HCT116 (cell line): ENCODE measurements at regions not wholly inside any gene's neighbourhood (a gene's known extent, or its start where the extent isn't known, plus 50 kb on each side); places are given as distances from the start of the nearest gene placed in this dataset.

Experiments
- ATAC-seq: fragments of 200-7000 bp; cut with Tn5 transposase; 2 replicates; pipeline ENCODE4 v1.9.1; 2020; ENCODE audit warnings: mild to moderate bottlenecking, moderate library complexity
- BruUV-seq: library from RNA; stranded (reverse); fragments of 400-500 nt; replicated peaks from 2 replicates; lab custom pipeline; 2021; lab: Mats Ljungman, UMichigan
- CTCF ChIA-PET: fragments of 300-600 bp; sonication (Branson Sonifier 250); formaldehyde crosslinking; loops from one replicate; lab custom pipeline; 2021; ENCODE audit warnings: antibody characterized with exemption; lab: Charles Lee
- POLR2A ChIA-PET: fragments of 300-600, 350-600 bp; sonication (Branson Sonifier 250); formaldehyde crosslinking; loops from one replicate; lab custom pipeline; 2021; ENCODE audit warnings: antibody characterized with exemption; lab: Charles Lee
- RAD21 ChIA-PET, 2 experiments: fragments of 300-600 bp; sonication (Branson Sonifier 250); formaldehyde crosslinking; loops; one replicate each; lab custom pipeline; 2023; ENCODE audit warnings: low total read pairs in 2 of 2; ENCODE audit not compliant: uncharacterized antibody in 2 of 2, unreplicated experiment in 2 of 2, low non-redundant PET in 1 of 2; lab: Charles Lee
- DNase-seq: peaks from one replicate; pipeline ENCODE4 v3.0.0-alpha.2; 2010; ENCODE audit warnings: low read depth, low spot score
- H2AFZ ChIP-seq: fragments of 200-600 bp; shearing (Covaris generic), sonication (generic); 2 replicates; pipeline ENCODE4 v1.6.1; 2017; ENCODE audit warnings: low read depth, mixed run types, mixed read lengths, antibody characterized with exemption, low read length; ENCODE audit not compliant: poor library complexity, severe bottlenecking
- H3K27ac ChIP-seq: 2 replicates; pipeline ENCODE4 v1.5.1; 2012; ENCODE audit warnings: low read depth, low read length
- H3K27me3 ChIP-seq: fragments of 200-600 bp; sonication (generic); 2 replicates; pipeline ENCODE4 v1.6.1; 2016; ENCODE audit warnings: mixed run types, low read length, mixed read lengths; ENCODE audit not compliant: insufficient read depth
- H3K36me3 ChIP-seq, 2 experiments: fragments of 200-500 bp in 1 of 2; fragments of 200-600 bp in 1 of 2; sonication (Bioruptor generic) in 1 of 2; sonication (generic) in 1 of 2; 2 replicates each; pipeline versions ENCODE4 v1.5.1 to v1.6.1; 2014 to 2016; ENCODE audit warnings: low read length in 2 of 2, inconsistent platforms in 1 of 2, mixed read lengths in 1 of 2, mixed run types in 1 of 2; ENCODE audit not compliant: insufficient read depth in 2 of 2, control insufficient read depth in 1 of 2
- H3K4me1 ChIP-seq, 2 experiments: fragments of 200-600 bp in 1 of 2; sonication (generic) in 1 of 2; 2 replicates each; pipeline versions ENCODE4 v1.5.1 to v1.6.1; 2012 to 2017; ENCODE audit warnings: low read length in 2 of 2, inconsistent platforms in 1 of 2, mild to moderate bottlenecking in 1 of 2, mixed read lengths in 1 of 2, mixed run types in 1 of 2, moderate library complexity in 1 of 2; ENCODE audit not compliant: insufficient read depth in 2 of 2, control insufficient read depth in 1 of 2
- H3K4me2 ChIP-seq: fragments of 200-600 bp; sonication (generic); 2 replicates; pipeline ENCODE4 v1.6.1; 2017; ENCODE audit warnings: mixed run types, low read length, mixed read lengths
- H3K4me3 ChIP-seq, 2 experiments: fragments of 200-600 bp in 1 of 2; sonication (generic) in 1 of 2; replicated peaks in 1 of 2; 2 replicates each; pipeline ENCODE4 v1.5.1; 2011 to 2016; ENCODE audit warnings: low read length in 2 of 2, control low read depth in 1 of 2, low read depth in 1 of 2, mild to moderate bottlenecking in 1 of 2, mixed read lengths in 1 of 2, mixed run types in 1 of 2
- H3K79me2 ChIP-seq: fragments of 200-600 bp; sonication (generic); 2 replicates; pipeline ENCODE4 v1.6.1; 2017; ENCODE audit warnings: mild to moderate bottlenecking, mixed run types, low read length, moderate library complexity, mixed read lengths; ENCODE audit not compliant: insufficient read depth
- H3K9ac ChIP-seq: fragments of 200-600 bp; sonication (generic); 2 replicates; pipeline ENCODE4 v1.6.1; 2016; ENCODE audit warnings: low read length, mixed read lengths
- H3K9me2 ChIP-seq: fragments of 200-600 bp; sonication (generic), shearing (Covaris generic); 2 replicates; pipeline ENCODE4 v1.6.1; 2017; ENCODE audit warnings: mixed run types, mild to moderate bottlenecking, moderate library complexity; ENCODE audit not compliant: insufficient read depth
- H3K9me3 ChIP-seq, 2 experiments: fragments of 200-500 bp in 1 of 2; fragments of 200-600 bp in 1 of 2; sonication (Bioruptor generic) in 1 of 2; sonication (generic) in 1 of 2; 2 replicates each; pipeline ENCODE4 v1.6.1; 2014 to 2017; ENCODE audit warnings: low read length in 2 of 2, mixed read lengths in 2 of 2, inconsistent platforms in 1 of 2, low read depth in 1 of 2, mild to moderate bottlenecking in 1 of 2, mixed run types in 1 of 2, moderate library complexity in 1 of 2; ENCODE audit not compliant: control insufficient read depth in 1 of 2, insufficient read depth in 1 of 2
- H4K20me1 ChIP-seq: fragments of 200-600 bp; sonication (generic), shearing (Covaris generic); 2 replicates; pipeline ENCODE4 v1.6.1; 2017; ENCODE audit warnings: mixed run types, mild to moderate bottlenecking, moderate library complexity; ENCODE audit not compliant: insufficient read depth
- ATF3 ChIP-seq: IDR thresholded peaks from 2 replicates; pipeline ENCODE4 v1.6.1; 2012
- CBX3 ChIP-seq: IDR thresholded peaks from 2 replicates; pipeline ENCODE4 v1.6.1; 2012; ENCODE audit warnings: low read depth
- CEBPB ChIP-seq: IDR thresholded peaks from 2 replicates; pipeline ENCODE4 v1.6.1; 2012; ENCODE audit warnings: low read depth
- EZH2 ChIP-seq: fragments of 200-600 bp; sonication (generic); IDR thresholded peaks from 2 replicates; pipeline ENCODE4 v1.6.1; 2017; ENCODE audit warnings: antibody characterized with exemption, mixed run types
- EZH2phosphoT487 ChIP-seq: fragments of 200-600 bp; IDR thresholded peaks from 2 replicates; pipeline ENCODE4 v1.6.1; 2018; ENCODE audit warnings: antibody characterized with exemption, borderline replicate concordance
- FOSL1 ChIP-seq: IDR thresholded peaks from 2 replicates; pipeline ENCODE4 v1.6.1; 2012; ENCODE audit warnings: low read depth
- MAX ChIP-seq: IDR thresholded peaks from 2 replicates; pipeline ENCODE4 v1.6.1; 2012
- POLR2A ChIP-seq: IDR thresholded peaks from 2 replicates; pipeline ENCODE4 v1.7.0; 2011; ENCODE audit warnings: borderline replicate concordance; ENCODE audit not compliant: insufficient read depth, insufficient read length; ENCODE audit errors: extremely low read depth
- POLR2AphosphoS5 ChIP-seq: IDR thresholded peaks from 2 replicates; pipeline ENCODE4 v1.6.1; 2011; ENCODE audit warnings: mild to moderate bottlenecking, low read depth, low read length, moderate library complexity
- RAD21 ChIP-seq: IDR thresholded peaks from 2 replicates; pipeline ENCODE4 v1.6.1; 2012; ENCODE audit warnings: low read depth, mild to moderate bottlenecking
- REST ChIP-seq: IDR thresholded peaks from 2 replicates; pipeline ENCODE4 v1.6.1; 2012; ENCODE audit warnings: low read depth
- SRF ChIP-seq: IDR thresholded peaks from 2 replicates; pipeline ENCODE4 v1.6.1; 2012; ENCODE audit warnings: low read depth
- TCF7L2 ChIP-seq: IDR thresholded peaks from 2 replicates; pipeline ENCODE4 v1.7.0; 2011; ENCODE audit warnings: borderline replicate concordance, inconsistent platforms; ENCODE audit not compliant: insufficient read depth, insufficient read length; ENCODE audit errors: extremely low read depth
- ZBTB33 ChIP-seq: IDR thresholded peaks from 2 replicates; pipeline ENCODE4 v1.6.1; 2011; ENCODE audit warnings: mild to moderate bottlenecking, low read length, moderate library complexity; ENCODE audit not compliant: insufficient replicate concordance; ENCODE audit errors: extremely low read depth
- intact Hi-C: fragments of 100-400 bp; cut with micrococcal nuclease; formaldehyde crosslinking; loops from 2 replicates; pipeline ENCODE4 v1.10.0; 2022

GRCh38 chr7:16211402-16211925, 209.9 kb downstream of the CRPPA start:
- RAD21 ChIA-PET = no interaction called here
- Histone ChIP-seq H2AFZ (no peak overlapping the region), H4K20me1 (no peaks in the 10 kb centered on the region), H3K4me2 (no peak overlapping the region), H3K27ac (no peak overlapping the region), H3K36me3 (no peaks in the 10 kb centered on the region), H3K9ac (no peak overlapping the region), H3K9me3 (no peaks in the 10 kb centered on the region), H3K27me3 (no peaks in the 10 kb centered on the region), H3K4me1 (no peaks in the 10 kb centered on the region), H3K4me3 (no peak overlapping the region), H3K79me2 (no peaks in the 10 kb centered on the region), H3K9me2 (no peaks in the 10 kb centered on the region)
- intact Hi-C loops = no loop called here
- no peak for ATAC-seq
- BruUV-seq = no TSS peak
- CTCF ChIA-PET = no interaction called here
- TF ChIP-seq REST = no peak
- TF ChIP-seq POLR2A = no peak
- TF ChIP-seq EZH2 = no peak
- POLR2A ChIA-PET = no interaction called here
- DNase-seq = no peak

- ATAC-seq (no peak), DNase-seq (no peak)
- no peak overlapping the region for H2AFZ ChIP-seq
- H3K4me1 ChIP-seq = no peaks in the 10 kb centered on the region
- intact Hi-C loops = no loop called here
- no peaks in the 10 kb centered on the region for H3K79me2 ChIP-seq
- H3K27me3 ChIP-seq = no peaks in the 10 kb centered on the region
- no peak overlapping the region for H3K9ac ChIP-seq
- no peak overlapping the region for H3K27ac ChIP-seq
- CTCF ChIA-PET = interaction anchor here (1.3 kb wide), 1 partner anchor 355 kb away, joined by 3 read pairs; no protein-coding TSS in a partner anchor
- H4K20me1 ChIP-seq = no peaks in the 10 kb centered on the region
- no peak overlapping the region for H3K4me3 ChIP-seq
- H3K9me3 ChIP-seq = no peaks in the 10 kb centered on the region
- no peaks in the 10 kb centered on the region for H3K9me2 ChIP-seq
- RAD21 ChIA-PET = no interaction called here
- POLR2A ChIA-PET = no interaction called here
- H3K4me2 ChIP-seq = no peak overlapping the region
- no TSS peak for BruUV-seq
- no peaks in the 10 kb centered on the region for H3K36me3 ChIP-seq
- no peak for TF ChIP-seq RAD21
- TF ChIP-seq CBX3 = no peak
- TF ChIP-seq TCF7L2 = no peak
- TF ChIP-seq CEBPB = no peak
- TF ChIP-seq MAX = no peak
- no peak for TF ChIP-seq EZH2phosphoT487
- no peak for TF ChIP-seq POLR2A
- no peak for TF ChIP-seq FOSL1
- TF ChIP-seq EZH2 = no peak
- TF ChIP-seq SRF = no peak
- TF ChIP-seq POLR2AphosphoS5 = no peak
- TF ChIP-seq ZBTB33 = no peak
- TF ChIP-seq ATF3 = no peak
Measured at GRCh38 chr7:16210171-16210570, 211.2 kb downstream of the CRPPA start.
